Body of pancreas (tissue), 4 donors: ENCODE measurements at regions not wholly inside any gene's neighbourhood (a gene's known extent, or its start where the extent isn't known, plus 50 kb on each side); places are given as distances from the start of the nearest gene placed in this dataset.

Experiments
- POLR2A ChIP-seq, 3 donors: fragments of 450-650 bp; IDR thresholded peaks; one replicate each; pipeline ENCODE4 v1.6.1; 2016; ENCODE audit warnings: antibody characterized with exemption in 3 of 3, mild to moderate bottlenecking in 2 of 3
- TF ChIP-seq, protein P1 (sequence below), 7 experiments: fragments of 450-650 bp in 4 of 7; fragments of 200-600 bp in 3 of 7; sonication (generic) in 3 of 7; IDR thresholded peaks; one replicate each; pipeline ENCODE4 v1.5.1; 2016 to 2019; ENCODE audit warnings: antibody characterized with exemption in 7 of 7

DNA sequence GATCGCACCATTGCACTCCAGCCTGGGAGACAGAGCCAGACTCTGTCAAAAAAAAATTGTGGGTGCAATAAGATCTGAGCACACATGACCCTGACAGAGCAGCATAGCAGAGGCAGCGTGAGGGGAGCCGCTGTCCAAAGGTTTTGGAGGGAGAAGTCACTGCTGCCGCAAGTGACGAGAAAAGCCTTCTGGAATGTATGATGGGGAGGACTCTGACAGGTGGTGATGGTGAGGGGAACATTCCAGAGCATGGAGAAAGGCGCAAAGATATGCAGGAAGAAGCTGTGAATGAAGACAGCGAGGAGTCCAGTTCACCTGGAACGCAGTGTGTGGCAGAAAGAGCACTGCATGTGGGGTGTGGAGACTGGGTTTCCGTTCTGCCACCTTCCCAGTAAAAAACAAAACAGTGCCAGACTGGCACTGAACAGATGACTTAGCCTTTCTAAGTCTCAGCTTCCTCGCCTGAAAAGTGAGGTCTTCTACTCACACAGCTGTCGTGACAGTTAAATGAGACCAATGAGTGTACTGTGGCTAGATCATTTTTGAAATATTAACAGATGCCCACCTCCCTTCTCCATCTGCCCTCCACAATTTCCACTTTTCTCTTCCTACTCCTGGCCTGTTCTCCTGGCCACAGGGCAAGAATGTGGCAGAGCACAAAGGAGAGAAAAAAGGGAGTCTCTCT, 53.4 kb upstream of the PTHLH start:
- TF ChIP-seq, protein P1, sequence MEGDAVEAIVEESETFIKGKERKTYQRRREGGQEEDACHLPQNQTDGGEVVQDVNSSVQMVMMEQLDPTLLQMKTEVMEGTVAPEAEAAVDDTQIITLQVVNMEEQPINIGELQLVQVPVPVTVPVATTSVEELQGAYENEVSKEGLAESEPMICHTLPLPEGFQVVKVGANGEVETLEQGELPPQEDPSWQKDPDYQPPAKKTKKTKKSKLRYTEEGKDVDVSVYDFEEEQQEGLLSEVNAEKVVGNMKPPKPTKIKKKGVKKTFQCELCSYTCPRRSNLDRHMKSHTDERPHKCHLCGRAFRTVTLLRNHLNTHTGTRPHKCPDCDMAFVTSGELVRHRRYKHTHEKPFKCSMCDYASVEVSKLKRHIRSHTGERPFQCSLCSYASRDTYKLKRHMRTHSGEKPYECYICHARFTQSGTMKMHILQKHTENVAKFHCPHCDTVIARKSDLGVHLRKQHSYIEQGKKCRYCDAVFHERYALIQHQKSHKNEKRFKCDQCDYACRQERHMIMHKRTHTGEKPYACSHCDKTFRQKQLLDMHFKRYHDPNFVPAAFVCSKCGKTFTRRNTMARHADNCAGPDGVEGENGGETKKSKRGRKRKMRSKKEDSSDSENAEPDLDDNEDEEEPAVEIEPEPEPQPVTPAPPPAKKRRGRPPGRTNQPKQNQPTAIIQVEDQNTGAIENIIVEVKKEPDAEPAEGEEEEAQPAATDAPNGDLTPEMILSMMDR (IDR thresholded peaks at IDR 0.05): no peak
- no peak for TF ChIP-seq POLR2A (IDR thresholded peaks at IDR 0.05)
